MCF 10A (cell line): ENCODE measurements at regions not wholly inside any gene's neighbourhood (a gene's known extent, or its start where the extent isn't known, plus 50 kb on each side); places are given as distances from the start of the nearest gene placed in this dataset.

ENCODE experiments used
- BruUV-seq: library from RNA; stranded (reverse); fragments of 400-500 nt; replicated peaks from 2 replicates; lab custom pipeline; 2021; lab: Mats Ljungman, UMichigan
- CTCF ChIA-PET: fragments of 300-600 bp; sonication (Branson Sonifier 250); formaldehyde crosslinking; extraction: SDS; loops from one replicate; lab custom pipeline; 2021; ENCODE audit warnings: antibody characterized with exemption, inconsistent platforms; lab: Yijun Ruan, JAX
- POLR2A ChIA-PET: fragments of 300-600, 350-650 bp; sonication (Branson Sonifier 250); formaldehyde crosslinking; extraction: SDS; loops from one replicate; lab custom pipeline; 2020; ENCODE audit warnings: antibody characterized with exemption, inconsistent platforms; lab: Yijun Ruan, JAX
- DNase-seq: peaks from one replicate; pipeline ENCODE4 v3.0.0-alpha.2; 2018; ENCODE audit not compliant: unreplicated experiment
- H3K27ac Mint-ChIP-seq: one replicate; pipeline ENCODE4 v1.8.0; 2022; ENCODE audit warnings: mild to moderate bottlenecking, low read depth, mixed read lengths; ENCODE audit not compliant: unreplicated experiment
- H3K27me3 Mint-ChIP-seq: one replicate; pipeline ENCODE4 v1.8.0; 2022; ENCODE audit warnings: mixed read lengths; ENCODE audit not compliant: insufficient read depth, unreplicated experiment
- H3K36me3 Mint-ChIP-seq: one replicate; pipeline ENCODE4 v1.8.0; 2022; ENCODE audit warnings: mild to moderate bottlenecking, moderate library complexity, mixed read lengths; ENCODE audit not compliant: insufficient read depth, unreplicated experiment
- H3K4me1 Mint-ChIP-seq: one replicate; pipeline ENCODE4 v1.8.0; 2022; ENCODE audit warnings: mixed read lengths; ENCODE audit not compliant: insufficient read depth, unreplicated experiment
- H3K4me3 Mint-ChIP-seq: one replicate; pipeline ENCODE4 v1.8.0; 2022; ENCODE audit warnings: mild to moderate bottlenecking, moderate library complexity, mixed read lengths; ENCODE audit not compliant: unreplicated experiment
- H3K9me3 Mint-ChIP-seq: one replicate; pipeline ENCODE4 v1.8.0; 2022; ENCODE audit warnings: mixed read lengths; ENCODE audit not compliant: unreplicated experiment
- CTCF ChIP-seq: fragments of 200-600 bp; IDR thresholded peaks from one replicate; pipeline ENCODE4 v1.8.0; 2022; ENCODE audit warnings: antibody characterized with exemption, mild to moderate bottlenecking; ENCODE audit not compliant: unreplicated experiment
- intact Hi-C: fragments of 100-400 bp; cut with micrococcal nuclease; formaldehyde crosslinking; loops from 2 replicates; pipeline ENCODE4 v1.14.1; 2022

GRCh38 chr18:24588440-24588839, 128.0 kb downstream of the HRH4 start:
- DNase-seq: no peak
- no peaks in the 10 kb centered on the region for H3K36me3 Mint-ChIP-seq
- intact Hi-C loops: no loop called here
- TF ChIP-seq CTCF: no peak
- ChIA-PET POLR2A (no interaction called here), CTCF (interaction anchor here (0.7 to 1.5 kb wide), 4 partner anchors 10 to 139 kb away, joined by 3 to 6 read pairs (median 4); no protein-coding TSS in a partner anchor)
- no peak overlapping the region for H3K27ac Mint-ChIP-seq
- peaks cover 12% of the 10 kb centered on the region for H3K27me3 Mint-ChIP-seq
- H3K4me3 Mint-ChIP-seq: no peak overlapping the region
- H3K9me3 Mint-ChIP-seq: no peaks in the 10 kb centered on the region
- H3K4me1 Mint-ChIP-seq: no peaks in the 10 kb centered on the region
- BruUV-seq: no TSS peak

GRCh38 chr18:24590946-24591345, 130.5 kb downstream of the HRH4 start:
- no TSS peak for BruUV-seq
- intact Hi-C loops: loop anchor here (10.0 kb wide), 1 partner anchor 106 kb away; no protein-coding TSS in a partner anchor
- DNase-seq: no peak
- peaks cover 26% of the 10 kb centered on the region for H3K27me3 Mint-ChIP-seq
- no peak for TF ChIP-seq CTCF
- no peaks in the 10 kb centered on the region for H3K36me3 Mint-ChIP-seq
- ChIA-PET CTCF (interaction anchor here (1.5 kb wide), 1 partner anchor 45 kb away, joined by 5 read pairs; no protein-coding TSS in a partner anchor), POLR2A (no interaction called here)
- no peaks in the 10 kb centered on the region for H3K9me3 Mint-ChIP-seq
- no peak overlapping the region for H3K27ac Mint-ChIP-seq
- H3K4me3 Mint-ChIP-seq: no peak overlapping the region
- no peaks in the 10 kb centered on the region for H3K4me1 Mint-ChIP-seq

GRCh38 chr18:24593401-24593800, 133.0 kb downstream of the HRH4 start:
- no peak overlapping the region for H3K27ac Mint-ChIP-seq
- CTCF ChIA-PET: interaction anchor here (0.6 to 1.4 kb wide), 3 partner anchors 47 to 368 kb away, joined by 3 to 7 read pairs (median 3); no protein-coding TSS in a partner anchor
- intact Hi-C loops: loop anchor here (10.0 kb wide), 1 partner anchor 109 kb away; no protein-coding TSS in a partner anchor
- H3K4me3 Mint-ChIP-seq: no peak overlapping the region
- POLR2A ChIA-PET: interaction anchor here (0.6 kb wide), 1 partner anchor 17 kb away, joined by 3 read pairs; no protein-coding TSS in a partner anchor
- H3K9me3 Mint-ChIP-seq: no peaks in the 10 kb centered on the region
- BruUV-seq: no TSS peak
- no peaks in the 10 kb centered on the region for H3K36me3 Mint-ChIP-seq
- DNase-seq: no peak
- no peaks in the 10 kb centered on the region for H3K4me1 Mint-ChIP-seq
- peaks cover 35% of the 10 kb centered on the region for H3K27me3 Mint-ChIP-seq
- no peak for TF ChIP-seq CTCF

- no peak for DNase-seq
- ChIA-PET POLR2A (no interaction called here), CTCF (interaction anchor here (0.6 to 1.4 kb wide), 3 partner anchors 47 to 367 kb away, joined by 3 to 7 read pairs (median 3); no protein-coding TSS in a partner anchor)
- H3K4me1 Mint-ChIP-seq: no peaks in the 10 kb centered on the region
- H3K27me3 Mint-ChIP-seq: peaks cover 40% of the 10 kb centered on the region
- no peaks in the 10 kb centered on the region for H3K9me3 Mint-ChIP-seq
- no TSS peak for BruUV-seq
- no peaks in the 10 kb centered on the region for H3K36me3 Mint-ChIP-seq
- H3K4me3 Mint-ChIP-seq: no peak overlapping the region
- intact Hi-C loops: loop anchor here (10.0 kb wide), 1 partner anchor 109 kb away; no protein-coding TSS in a partner anchor
- no peak for TF ChIP-seq CTCF
- H3K27ac Mint-ChIP-seq: no peak overlapping the region
Measured at GRCh38 chr18:24593886-24594285, 133.4 kb downstream of the HRH4 start.
